HG03575 (cell line): ENCODE measurements at regions not wholly inside any gene's neighbourhood (a gene's known extent, or its start where the extent isn't known, plus 50 kb on each side); places are given as distances from the start of the nearest gene placed in this dataset.
"Not testable (repeated sequence)": the region's sequence is repeated elsewhere in the genome, so short reads cannot be mapped to it uniquely, and the experiment has no call there.

Experiments
- ATAC-seq: cut with Tn5 transposase; IDR thresholded peaks from one replicate; pipeline ENCODE4 v1.9.1; 2021; ENCODE audit not compliant: unreplicated experiment, insufficient number of reproducible peaks, low FRiP score; ENCODE audit errors: extremely low read depth

DNA sequence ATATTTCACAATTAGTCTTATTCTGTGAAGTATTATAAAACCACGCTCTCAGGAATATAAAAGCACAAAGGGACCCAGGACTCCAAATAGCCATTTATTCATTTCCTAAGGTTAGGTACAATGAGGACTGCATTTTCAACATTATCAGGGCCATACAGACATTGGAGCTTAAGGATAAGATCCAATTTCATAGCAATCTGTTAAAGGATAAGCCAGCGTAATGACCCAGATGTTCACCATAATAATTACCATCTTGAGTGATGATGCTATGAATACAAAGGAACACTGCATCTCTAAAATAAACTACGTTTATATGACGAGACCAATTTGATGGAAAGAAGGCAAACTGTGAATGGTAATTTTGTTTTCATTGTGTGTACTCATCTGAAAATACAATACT, 169.6 kb downstream of the USP22 start:
- not testable (repeated sequence) for ATAC-seq

DNA sequence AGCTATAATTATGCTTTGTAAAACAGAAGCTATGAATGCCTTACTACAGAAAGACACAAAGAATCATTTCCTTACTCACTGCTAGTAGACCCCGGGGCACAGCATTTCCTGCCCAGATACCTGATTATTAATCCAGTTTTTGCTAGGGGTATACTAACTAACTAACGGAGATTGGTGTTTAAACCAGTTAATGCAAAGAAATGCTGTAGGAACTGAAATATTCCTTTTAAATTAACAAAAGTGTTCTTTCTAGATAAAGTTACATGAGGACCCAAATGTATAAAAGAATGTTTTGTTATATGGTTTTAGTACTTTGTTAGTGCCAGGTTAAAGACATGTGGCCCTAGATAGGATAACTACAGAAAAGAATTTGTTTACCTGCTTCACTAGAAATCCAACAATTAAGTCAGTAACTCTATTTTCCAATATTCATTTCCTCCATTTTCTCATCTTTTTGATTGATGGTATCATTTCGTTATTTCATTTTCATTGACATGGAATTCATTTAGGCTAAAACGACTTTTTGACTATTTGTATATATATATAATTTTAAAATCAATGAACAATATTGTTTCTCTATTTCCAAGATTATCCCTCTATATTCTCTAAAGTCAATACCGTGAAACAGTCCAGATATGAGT, 169.0 kb downstream of the USP22 start:
- not testable (repeated sequence) for ATAC-seq

DNA sequence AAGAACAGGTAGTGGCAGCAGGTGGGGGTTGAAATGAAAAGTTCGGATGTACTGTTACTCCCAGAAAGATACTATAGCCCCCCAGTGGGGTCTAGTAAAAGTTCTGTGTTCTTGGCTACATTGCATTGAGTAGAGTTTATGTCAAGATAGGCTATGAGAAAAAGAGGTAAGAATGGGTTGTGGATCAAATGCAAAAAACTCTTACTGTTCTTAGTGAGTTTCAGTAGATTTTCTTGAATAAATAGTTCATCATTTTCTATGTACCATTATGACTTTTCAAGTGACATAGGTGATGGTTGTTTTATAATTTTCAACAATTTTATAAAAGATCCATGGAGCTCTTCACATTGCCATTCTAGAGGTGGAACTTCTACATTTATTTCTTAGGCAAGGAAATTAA, 165.4 kb downstream of the USP22 start:
- ATAC-seq = not testable (repeated sequence)

DNA sequence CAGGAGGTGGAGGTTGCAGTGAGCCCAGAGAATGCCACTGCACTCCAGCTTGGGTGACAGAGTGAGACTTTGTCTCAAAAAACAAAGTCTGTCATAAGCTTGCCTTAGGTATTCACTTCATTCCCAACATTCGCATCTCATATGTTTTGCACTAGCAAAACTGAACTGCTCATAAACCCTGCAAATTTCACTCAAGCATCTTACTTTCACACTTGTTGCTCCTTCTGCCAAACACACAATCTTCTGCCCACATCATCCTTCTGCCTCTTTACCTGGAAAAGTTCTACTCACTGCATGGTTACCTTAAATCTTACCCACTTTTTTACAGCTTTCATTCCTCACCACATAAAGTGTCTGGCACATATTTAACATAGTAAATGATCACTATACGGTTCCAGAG, 152.5 kb downstream of the USP22 start:
- no peak for ATAC-seq

DNA sequence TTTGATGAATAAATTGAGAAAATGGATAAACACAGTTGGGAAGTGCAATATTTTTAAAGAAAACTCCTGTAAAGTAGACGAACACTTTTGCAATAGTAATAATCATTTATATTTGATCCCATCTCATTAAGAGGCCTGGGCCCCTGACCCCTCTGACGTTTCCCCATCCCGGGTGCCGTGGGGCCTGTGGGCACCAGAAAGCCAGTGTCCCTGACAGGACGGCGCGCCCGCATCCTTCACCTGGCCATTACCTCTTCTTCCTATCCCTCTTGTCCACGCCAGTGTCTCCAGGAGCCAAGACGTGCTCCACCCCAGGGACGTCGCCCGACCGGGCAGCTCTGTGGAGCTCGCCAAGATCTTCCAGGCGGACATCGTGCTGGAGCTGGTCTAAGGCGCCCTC, 147.4 kb downstream of the USP22 start:
- ATAC-seq = not testable (repeated sequence)

DNA sequence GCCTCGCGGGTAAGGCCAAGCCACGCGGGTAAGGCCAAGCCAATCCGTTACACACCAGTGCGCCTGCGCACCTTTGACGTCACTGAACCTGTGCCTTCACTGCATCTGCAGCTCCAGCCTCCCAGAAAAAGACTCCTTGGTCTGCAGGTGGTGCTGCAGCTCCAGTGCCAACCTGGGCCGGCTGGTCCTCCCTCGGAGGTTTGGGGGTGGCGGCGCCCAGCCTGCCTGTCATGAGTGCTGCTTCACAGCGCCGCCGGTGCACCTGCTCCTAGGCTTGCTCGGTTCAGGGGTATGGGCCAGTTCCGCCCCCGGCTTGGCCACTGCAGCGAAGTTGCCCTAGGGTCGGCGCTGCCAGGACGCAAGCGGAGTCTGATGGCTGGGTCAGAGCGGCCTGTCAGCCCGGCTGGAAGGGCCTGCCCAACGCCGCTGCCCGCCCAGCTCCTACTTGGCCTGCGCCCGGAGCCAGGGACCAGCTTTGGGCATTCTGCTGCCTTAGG, 146.6 kb downstream of the USP22 start:
- no peak for ATAC-seq

DNA sequence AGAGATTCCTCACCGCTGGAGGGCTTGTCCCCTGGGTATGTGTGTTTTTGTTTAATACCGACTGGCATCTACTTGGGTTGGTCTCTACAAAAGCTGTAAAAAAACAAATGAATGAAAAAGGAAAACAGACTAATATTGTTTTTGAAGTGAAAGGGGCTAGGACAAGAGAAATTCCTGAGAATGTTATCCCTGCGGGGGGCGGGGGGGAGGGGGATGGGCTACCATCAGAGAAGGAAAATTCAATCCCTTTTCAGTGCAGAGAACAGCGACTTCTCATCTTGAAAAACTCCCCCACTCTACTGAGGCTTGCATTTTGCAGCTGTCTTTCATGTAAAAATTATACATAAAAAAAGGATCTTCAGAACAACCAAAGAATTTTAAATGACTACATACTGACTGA, 144.1 kb downstream of the USP22 start:
- ATAC-seq = not testable (repeated sequence)

DNA sequence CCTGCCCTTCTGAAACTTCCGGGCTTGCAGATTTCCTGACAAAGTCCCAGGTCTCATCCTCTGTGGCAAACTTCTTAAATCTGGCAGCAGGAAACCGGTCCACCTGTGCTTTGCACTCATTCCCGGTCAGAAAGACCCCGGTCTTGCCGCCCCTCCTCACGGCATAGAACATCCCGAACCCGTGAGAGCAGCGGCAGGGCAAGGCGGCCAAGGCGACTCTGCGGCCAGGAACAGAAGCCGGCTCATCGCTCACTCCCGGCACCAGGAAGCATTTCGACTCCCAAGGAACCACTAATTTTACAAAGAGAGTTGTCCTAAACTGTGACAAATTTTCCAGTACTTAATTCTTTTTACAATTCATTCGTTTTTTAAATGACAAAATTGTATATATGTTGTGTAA, 140.3 kb downstream of the USP22 start:
- ATAC-seq = not testable (repeated sequence)

DNA sequence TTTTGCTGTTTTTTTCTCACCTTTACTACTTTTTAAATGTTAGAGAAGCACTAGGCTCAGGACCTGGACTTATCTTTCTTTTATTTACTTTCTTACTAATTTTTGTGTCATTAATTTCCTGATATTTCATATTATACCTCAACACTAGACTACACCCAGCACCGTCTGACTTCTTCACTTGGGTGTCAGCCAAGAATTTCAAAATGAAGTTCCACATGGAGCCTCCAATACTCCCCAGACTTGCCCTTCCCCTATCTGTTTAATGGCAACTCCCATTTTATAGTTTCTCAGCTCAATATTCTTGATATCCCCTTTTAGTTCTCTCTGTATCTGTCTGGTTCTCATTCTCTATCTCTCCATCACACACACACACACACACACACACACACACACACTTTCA, 139.3 kb downstream of the USP22 start:
- ATAC-seq = not testable (repeated sequence)

DNA sequence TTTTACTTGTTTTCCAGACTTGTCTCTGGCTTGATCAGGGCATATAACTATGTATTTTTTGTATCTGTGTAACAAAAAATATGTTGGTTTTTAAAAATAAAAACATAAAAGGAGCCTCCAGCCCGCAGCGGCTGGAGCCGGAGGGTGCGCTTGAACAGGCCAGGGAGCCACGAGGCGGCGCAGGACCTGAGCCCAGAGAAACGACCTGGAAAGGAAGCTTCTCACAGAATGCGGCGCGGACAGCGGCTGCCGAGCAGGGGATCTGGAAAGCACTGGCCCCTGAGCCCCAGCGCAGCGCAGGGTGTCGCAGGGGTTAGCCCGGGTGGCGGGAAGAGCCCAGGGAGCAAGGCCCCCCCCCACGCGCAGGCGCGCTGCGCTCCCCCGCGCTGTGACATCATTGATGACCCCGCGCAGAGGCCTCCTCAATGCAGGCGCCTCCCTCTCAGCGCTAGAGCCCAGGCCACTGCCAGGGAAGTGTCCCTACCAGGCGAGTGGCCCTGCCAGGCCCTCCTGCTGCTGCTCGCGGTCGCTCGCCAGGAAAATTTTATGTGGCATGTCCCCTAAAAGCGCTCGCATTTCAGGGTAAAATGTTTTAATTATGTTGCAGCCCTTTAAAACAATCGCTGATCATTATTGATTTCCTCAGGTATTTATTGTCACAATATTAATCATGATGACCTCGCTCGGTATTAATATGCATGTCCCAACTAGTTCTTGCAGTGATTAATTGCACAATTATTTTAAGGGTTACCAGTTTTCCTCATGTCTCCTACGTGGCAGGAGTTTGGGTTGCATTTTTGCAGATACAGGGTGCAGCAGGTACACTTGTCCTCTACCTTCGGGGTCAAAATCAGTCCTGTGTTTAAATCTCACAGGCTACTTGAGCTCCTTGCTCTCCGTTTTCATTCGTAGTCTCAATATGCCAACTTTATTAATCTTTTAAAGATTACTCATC, 134.2 kb downstream of the USP22 start:
- ATAC-seq = no peak

DNA sequence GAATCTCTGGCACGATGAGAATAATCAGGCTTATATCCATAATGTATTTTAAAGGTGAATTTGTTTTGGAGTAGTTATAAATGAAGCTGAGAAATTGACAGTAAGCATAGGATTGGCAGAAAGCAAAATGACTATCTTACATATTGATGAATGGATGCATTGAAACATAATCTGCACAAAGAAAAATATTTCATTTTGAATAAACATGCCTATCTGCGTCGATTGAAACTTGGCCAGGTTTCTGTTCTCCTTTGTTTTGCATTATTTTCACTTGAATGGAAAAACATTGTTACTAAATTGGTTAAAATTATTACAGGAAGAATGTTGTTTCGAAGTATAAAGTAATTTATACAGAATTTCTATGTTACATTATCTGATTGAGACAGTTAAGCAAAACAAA, 128.2 kb downstream of the USP22 start:
- no peak for ATAC-seq

DNA sequence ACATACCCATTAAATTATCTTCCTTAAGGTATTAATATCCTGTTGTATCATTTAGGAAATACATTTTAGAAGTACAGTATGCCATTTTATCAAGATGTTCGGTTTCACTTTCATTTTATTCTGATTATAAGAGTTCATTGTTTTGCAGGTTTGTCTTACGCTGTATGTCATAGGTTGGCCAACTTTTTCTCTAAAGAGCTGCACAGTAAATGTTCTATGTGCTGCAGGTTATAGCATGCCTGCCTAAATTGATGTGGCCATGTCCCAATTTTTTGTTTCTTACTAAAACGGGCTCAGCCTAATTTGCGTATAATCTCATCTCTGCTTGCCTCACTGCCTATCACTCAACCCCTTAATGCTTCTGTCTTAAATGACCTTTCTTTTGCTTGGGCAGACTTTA, 126.4 kb downstream of the USP22 start:
- no peak for ATAC-seq

DNA sequence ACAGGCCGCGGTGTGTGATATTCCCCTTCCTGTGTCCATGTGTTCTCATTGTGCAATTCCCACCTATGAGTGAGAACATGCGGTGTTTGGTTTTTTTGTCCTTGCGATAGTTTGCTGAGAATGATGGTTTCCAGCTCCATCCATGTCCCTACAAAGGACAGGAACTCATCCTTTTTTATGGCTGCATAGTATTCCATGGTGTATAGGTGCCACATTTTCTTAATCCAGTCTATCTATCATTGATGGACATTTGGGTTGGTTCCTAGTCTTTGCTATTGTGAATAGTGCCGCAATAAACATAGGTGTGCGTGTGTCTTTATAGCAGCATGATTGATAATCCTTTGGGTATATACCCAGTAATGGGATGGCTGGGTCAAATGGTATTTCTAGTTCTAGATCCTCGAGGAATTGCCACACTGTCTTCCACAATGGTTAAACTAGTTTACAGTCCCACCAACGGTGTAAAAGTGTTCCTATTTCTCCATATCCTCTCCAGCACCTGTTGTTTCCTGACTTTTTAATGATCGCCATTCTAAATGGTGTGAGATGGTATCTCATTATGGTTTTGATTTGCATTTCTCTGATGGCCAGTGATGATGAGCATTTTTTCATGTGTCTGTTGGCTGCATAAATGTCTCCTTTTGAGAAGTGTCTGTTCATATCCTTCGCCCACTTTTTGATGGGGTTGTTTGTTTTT, 125.1 kb downstream of the USP22 start:
- not testable (repeated sequence) for ATAC-seq

DNA sequence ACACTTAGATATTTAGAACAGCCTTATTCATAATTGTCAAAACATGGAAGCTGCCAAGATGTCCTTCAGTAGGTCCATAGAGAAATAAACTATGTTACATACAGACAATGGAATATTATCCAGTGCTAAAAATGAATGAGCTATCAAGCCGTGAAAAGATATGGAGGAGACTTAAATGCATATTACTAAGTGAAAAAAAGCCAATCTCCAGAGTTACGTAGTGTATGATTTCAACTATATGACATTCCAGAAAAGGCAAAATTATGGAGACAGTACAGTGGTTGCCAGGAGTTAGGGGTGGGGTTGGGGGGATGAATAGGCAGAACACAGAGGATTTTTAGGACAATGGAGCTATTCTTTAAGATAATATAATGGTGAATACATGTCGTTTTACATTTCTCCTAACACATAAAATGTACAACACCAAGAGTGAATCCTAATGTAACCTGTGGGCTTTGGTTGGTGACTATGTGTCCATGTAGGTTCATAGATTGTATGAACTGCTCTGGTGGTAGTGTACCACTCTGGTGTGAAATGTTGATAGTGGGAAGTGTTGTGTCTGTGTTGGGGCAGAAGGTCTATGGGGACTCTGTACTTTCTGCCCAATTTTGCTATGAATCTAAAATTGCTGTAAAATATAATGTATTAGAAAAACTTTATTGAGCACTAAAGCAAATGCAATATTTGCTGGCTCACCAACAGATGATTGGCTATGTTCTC, 122.6 kb downstream of the USP22 start:
- ATAC-seq = no peak

DNA sequence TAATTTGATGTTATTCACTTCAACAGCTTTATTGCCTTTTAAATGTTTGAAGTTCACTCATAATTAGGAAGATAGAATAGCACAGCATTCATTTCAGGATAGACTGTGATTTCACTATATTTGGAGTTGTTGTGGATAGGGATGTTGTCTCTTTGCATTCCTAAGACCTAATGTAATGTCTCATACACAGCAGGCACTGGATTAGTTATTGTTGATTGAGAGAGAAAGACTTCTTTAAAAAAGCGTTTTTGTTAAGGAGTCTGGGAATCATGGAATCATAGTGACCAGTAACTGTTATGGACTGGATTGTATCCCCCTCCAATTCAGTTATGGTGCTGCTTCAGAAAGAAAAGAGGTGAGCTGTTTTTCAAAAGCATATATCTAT, 122.0 kb downstream of the USP22 start:
- ATAC-seq = no peak

DNA sequence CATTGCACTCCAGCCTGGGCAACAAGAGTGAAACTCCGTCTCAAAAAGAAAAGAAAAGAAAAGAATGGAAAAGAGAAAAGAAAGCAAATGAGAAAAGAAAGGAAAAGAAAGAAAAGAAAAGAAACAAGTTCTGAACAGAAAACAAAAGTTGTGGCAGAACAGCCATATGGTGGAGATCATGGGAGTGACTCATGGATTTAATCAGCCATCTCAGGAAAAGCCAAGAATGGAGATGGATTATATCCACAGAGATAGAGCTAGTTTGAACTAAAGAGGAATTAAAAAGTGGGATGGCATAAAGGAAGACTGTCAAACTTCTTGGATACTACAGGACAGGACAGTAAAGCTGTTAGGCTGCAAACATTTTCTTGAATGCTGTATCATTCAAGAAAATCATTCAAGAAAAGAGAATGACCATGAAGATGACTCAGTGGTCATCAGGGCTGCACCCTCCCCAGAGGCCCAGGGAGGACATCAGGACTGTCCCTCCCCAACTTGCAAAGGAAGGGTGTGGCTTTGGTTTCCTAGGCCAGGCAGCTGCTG, 120.6 kb downstream of the USP22 start:
- ATAC-seq = no peak

DNA sequence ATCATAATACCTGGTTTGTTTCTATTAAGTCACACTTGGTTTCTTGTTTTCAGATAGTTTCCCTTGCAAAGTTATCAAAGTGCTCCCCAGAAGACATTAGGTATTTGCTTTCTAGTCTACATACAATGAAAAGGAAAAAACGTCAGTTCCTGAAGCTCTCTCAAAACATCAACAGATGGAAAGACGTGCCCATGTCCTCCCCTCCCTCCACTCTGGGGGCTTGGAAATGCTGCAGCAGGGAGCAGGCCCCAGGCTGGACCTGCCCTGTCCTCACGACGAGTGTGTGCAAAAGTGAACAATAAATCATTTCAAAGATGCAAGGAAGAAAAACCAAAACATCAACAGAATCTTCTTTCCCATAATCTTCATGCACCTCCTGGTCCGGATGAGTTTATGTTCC, 118.5 kb downstream of the USP22 start:
- ATAC-seq = no peak

DNA sequence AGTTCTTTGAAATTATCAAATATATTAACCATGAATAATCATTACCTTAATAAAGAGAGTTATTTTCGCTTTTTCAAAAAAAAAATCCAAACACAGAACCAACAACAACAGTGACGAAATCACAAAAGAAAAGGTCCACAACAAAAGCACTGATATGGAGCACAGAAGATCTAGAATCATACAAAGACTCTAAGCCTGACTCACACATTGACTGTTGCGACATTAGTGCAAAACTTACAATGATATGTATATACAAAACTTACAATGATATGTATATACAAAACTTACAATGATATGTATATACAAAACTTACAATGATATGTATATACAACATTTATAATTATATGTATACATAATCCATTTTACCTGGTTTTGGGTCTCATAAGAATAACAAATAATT, 117.7 kb downstream of the USP22 start:
- no peak for ATAC-seq

DNA sequence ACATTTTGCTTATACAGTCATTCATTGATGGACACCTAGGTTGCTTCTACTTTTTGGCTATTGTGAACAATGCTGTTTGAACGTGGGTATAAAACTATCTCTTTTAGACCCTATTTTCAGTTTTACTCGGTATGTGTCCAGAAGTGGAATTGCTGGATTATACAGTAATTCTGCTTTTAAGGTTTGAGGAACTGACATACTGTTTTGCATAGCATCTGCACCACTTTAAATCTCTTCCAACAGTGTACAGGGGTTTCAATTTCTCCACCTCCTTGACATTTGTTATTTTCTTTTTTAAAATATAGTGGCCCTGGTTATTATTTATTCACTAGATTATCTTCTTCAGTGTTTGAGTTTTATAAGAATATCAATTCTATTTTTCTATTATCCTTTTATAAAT, 116.9 kb downstream of the USP22 start:
- no peak for ATAC-seq
